HG03521 (cell line): ENCODE measurements at regions not wholly inside any gene's neighbourhood (a gene's known extent, or its start where the extent isn't known, plus 50 kb on each side); places are given as distances from the start of the nearest gene placed in this dataset.

Source experiments
- ATAC-seq: cut with Tn5 transposase; IDR thresholded peaks from one replicate; pipeline ENCODE4 v1.9.1; 2021; ENCODE audit warnings: mild to moderate bottlenecking, moderate library complexity; ENCODE audit not compliant: unreplicated experiment

DNA sequence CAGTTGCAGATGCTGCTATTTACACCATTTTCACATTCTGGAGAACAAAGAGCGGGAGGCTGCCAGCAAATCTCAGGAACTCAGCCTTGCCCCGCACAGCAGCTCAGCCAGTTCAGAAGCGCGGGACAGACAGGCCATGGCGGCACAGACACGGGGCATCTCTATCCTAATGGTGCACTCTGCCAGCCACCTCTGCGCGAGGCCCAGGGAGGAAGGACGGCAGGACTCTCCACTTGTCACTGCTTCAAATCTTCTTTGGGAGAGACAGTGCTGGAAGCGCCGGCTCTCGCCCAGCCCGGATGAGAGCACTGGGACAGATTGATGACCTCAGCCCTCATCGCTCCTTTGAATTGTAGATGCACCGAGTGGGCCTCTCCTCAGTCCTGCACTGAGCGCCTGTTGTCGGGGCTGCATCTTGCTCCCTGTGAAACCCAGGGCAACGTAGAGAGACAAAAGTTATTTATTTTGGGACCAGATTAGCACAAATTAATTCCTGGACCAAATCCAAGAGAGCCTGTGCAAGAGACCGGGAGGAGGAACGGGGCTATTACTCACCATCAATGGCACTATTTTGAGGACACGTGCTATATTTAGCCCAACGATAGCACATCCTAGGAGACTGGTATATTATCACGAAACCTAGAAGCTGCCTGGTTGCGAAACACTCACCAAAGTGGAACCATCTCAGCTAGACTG, 211.4 kb upstream of the SMIM21 start:
- ATAC-seq, result no peak

DNA sequence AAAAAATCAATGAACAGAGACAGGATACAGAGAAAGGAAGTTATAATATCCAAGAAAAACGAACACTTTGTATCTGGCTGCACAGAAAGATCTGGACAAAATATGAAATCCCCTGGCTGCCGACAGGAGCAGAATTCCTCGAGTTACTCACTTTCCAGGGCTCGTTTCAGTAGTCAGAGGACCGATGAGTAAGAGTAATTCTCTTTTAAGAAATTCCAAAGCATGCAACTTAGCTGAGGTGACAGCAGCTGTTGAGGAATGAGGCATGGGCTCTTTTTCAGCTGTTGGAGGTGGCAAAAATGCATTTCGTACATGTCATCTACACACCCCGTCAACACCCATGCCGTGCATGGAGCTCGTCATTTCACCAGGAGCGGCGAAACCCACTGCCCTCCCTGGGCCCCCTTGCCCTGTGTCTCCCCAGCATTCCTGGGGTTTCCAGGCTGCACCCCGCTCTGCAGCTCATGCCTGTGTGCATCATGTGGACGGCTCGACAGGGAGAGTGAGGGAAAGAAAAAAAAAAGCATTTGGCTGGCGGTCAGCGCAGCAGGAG, 210.8 kb upstream of the SMIM21 start:
- no peak for ATAC-seq

DNA sequence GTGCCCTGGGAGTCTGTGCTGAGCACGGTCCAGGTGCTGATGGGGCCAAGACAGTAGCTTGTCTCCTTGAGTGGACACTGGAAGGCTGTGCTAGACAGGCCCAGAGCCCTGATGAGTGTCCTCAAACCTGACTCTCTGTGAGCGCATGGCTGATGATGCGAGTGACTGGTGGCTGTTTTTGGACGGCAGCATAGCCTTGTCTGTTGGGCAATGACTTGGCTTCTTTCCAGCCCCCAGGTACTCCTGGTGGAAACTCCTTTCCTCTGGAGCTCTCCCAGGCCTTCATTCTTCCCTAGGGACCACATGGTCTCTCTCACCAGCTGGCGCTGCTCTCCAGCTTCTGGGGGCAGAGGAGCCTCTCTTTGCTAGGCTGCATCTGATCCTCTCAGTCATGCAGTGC, 207.6 kb upstream of the SMIM21 start:
- no peak for ATAC-seq

DNA sequence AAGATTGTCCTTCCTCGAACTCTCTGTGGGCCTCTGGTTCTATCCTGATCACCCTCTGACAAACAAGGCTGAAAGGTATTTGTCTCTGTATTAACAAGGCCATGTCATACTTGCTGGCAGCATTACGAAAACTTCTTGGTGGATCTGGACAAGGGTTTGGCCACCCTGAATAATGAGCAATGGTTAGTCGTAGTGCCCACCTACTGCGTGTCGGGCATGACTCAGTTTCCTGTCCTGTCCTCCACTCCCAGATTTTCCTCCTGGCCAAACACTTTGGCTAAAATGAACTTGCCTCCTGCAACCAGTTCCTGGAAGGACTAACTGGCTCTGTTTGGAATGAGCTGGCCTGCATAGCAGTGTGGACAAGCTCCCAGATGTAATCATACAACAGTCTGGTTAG, 198.5 kb upstream of the SMIM21 start:
- no peak for ATAC-seq

DNA sequence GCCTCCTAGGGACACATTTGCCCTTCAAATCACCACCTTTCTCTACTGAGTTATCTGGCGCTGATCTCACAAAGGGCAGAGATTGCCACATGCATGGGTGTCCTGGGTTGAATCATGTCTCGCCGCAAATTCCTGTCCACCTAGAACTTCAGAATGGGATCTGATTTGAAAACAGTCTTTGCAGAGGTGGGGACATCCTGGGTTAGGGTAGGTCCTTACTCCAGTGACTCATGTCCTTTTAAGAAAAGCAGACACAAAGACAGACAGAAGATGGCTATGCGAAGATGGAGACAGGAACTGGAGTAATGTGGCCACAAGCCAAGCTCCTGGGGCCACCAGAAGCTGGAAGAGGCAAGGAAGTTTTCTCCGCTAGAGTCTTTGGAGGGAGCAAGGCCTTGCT, 197.4 kb upstream of the SMIM21 start:
- no peak for ATAC-seq

DNA sequence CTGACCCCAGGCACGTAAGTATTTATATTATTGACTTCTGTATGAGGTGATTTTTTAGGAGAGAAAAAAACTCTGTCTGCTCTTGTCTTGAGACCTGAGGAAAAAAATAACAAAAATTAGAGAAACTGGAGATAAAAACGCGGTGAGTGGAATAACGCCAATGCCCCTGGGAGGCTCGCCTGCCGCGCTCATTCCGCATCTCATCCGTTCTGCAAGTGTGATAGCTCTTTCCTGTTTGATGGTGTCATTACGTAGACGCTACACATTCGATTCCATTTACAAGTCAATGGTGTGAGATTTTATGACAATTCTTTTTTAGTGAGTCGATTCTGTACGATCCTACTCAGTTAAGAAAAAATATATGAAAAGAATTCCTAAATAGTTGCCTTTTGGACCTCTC, 194.3 kb upstream of the SMIM21 start:
- no peak for ATAC-seq

DNA sequence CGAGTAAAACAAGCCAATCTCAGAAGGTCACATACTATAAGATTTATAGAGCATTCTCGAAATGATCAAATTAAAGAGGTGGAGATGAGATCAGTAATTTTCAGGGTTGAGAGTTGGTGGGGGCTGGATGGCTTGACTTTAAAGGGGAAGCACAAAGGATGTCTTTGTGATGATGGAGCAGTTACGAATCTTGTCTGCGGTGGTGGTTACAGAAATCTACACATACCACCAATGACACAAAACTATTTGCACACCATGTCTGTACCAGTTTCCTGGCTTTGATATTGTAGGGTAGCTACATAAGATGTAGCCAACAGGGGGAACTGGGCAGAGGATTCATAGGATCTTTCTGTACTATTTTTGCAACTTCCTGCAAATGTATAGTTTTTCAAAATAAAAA, 190.6 kb upstream of the SMIM21 start:
- ATAC-seq, result no peak

DNA sequence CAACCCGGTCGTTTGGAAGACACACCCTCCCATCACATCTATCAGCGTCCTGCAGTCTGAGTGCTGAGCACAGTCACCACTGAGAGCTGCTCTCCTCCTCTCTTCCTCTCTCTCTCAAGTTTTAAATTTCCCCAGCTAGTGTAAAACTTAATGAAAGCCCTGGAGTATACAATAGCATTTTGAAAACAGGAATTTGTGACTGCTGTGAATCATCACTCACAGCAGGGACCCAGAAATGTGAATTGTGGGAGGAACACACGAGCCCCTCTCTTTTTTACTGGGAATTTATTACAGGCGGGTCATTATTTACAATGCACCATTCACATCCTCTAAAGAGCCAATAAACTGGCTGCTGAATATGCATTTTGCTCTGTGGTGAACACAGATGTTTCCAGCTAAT, 185.0 kb upstream of the SMIM21 start:
- no peak for ATAC-seq

DNA sequence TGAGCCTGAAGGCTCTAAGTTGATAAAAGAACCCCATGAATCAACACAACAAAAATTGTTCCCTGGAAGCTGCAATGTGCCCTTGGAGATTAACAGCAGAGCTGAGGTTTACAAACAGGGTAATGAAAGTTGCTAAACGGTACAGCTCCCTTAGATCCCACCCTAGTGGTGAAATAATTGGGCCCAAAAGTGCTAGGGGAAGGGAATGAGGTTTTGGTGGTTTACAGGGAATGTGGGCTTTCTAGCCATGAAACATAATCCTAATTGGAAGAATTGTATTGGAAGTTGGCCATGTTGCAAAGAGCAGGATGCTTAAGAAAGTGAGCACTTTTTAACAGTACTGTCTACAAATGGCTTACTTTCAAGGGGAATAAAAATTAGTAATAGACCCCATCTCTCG, 180.2 kb upstream of the SMIM21 start:
- ATAC-seq, result no peak

DNA sequence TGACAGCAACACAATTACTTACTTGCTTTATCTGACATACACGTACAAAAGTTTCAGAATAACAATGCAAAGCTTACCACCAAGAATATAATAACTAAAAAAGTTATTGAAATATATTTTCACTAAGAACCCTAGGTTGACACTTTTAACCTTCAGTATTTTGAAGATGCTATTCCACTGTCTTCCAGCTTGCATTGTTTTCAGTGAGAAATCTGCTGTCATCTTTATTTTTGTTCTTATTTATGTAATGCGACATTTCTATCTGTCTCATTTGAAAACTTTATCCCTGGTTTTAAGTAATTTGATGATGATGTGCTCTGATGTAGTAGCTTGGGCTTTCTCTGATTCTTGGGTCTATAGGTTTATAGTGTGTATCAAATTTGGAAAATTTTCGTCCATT, 165.0 kb upstream of the SMIM21 start:
- ATAC-seq, result no peak

DNA sequence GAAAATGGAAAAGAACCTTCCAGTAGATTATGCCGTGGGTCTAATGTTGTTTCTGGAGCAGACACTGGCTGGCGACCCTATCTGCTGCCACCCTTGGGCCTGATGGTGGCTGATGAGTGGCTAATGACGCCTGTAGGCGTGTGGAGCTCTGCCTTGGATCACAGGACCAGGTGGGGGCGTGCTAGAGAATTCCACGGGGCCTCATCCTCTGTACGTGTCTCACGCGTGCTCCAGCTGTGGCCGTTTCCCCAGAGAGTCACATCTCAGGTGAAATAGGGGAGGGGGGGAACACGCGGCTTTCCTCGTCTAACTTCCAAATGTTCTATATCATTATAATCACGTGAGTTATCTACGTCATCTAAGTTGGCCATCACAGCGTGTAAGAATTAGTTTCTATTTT, 160.9 kb upstream of the SMIM21 start:
- ATAC-seq, result no peak

DNA sequence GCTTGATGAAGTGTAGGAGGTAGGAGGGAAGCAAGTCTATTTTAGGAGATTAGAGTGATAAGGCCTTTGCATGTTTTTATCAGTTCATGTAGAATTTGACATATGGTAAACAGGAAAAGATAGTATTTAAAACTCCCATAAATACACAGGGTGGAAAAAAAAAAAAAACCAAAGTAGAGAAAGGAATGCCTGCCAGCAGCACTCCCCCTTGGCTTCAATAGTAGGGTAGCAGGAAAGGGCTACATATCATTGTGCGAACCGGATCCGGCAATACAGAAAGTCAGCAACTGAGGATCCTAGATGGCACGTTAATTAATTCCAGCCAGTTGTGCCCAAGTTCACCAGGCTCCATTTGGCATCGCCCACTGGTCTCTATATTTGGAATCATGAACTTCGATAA, 159.6 kb upstream of the SMIM21 start:
- no peak for ATAC-seq

DNA sequence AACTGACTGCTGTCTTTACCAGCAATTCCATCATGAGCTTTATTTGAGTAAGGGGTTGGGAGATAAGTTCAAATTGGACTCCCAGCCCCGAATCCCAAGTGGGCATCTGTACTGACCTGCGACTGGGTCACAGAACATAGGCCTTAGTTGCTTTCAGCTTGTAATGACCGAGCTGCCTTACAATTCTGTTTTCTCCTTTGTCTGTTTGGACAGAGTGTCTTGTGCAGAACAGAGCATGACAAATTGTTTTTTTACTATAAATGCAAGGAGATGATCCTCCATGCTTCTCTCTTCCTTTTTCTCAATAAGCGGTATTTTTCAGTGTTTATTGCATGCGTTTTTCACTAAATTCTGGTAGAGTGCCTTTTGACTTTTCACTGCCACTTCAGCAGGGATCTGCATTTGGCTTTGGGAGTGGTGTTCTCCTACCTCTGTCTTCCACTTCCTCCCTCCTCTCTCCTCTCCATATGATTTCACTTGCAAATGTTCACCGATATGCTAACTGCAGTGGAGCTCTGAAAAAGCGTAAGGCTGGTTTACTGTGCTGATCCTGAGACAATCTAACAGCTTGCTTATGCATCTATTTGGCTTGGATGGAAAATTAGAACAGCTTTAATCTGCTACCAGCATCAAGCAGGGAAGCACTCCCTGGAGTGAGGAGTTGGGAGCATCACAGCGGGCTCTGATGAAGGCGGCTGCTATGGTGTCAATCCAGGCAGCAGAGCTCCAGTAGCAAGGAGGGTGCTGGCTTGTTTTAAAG, 158.8 kb upstream of the SMIM21 start:
- no peak for ATAC-seq

DNA sequence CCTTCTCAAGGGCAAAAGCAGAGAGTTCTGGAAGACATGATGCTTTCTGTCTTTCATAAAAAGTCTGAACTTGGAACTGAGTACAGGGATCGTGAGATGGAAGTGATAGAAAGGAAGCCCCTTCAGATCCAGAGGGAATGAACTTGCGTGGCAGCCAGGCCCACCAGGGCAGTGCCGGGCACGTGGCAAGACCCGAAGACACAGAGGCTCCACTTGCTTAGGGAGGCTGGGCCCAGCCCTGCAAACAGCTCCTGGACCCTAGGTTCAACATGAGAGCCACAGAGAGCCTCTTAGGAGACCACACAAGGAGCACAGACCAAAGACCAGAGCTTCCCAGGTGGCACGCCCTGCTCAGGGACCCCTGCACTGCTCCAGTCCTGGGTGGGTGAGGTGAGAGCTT, 155.4 kb upstream of the SMIM21 start:
- no peak for ATAC-seq

DNA sequence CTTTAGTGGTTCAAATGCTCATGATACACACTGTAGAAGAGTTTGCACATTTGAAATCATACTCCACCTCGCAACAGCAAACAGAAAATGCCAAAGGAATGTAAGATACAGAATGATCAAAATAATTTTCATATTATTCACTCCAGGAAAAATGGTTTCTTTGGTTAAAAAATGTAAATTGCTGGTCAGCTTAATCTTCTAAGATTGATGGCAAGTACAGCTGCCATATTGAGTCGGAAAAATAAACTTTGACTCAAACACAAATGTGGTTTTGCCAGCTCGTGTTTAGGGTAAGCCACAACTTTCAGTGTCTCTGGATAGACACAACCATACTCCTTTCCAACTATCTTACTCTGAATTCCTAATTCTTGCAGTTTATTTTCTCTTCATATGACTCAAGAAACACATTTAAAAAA, 154.9 kb upstream of the SMIM21 start:
- no peak for ATAC-seq

DNA sequence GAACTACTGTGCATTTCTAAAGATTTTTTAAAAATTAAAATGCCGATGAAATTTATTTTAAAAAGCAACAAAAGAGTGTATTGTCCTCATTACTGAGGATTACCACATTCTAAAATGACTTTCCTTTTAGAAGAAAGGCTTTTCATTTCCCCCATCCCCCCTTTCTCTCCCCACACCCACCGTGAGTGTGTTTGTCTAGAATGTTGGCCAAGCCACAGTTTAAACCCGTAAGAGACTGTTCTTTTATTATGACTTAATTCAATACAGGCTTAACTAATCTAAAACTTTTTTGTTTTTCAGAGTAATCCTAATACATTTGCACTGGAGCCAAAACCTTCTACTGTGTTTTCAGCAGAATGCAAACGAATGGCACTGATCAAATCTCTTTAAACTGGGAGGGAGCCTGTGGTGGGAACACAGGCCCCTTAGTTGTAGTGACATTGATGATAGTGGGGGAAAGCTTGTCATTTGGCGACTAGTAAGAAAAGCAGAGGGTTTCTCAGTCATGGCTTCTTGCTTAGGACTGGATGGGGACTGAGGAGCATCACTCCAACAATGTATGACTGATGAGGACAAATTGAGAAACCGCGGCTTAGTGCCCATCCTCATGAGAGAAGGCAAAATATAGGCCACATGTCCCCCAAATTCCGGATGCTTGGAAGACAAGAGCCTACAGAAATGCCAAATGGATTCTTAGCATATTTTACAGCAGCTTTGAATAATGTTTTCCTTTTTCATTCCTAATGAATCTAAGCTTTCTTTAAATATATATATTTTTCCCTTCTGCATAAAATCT, 154.0 kb upstream of the SMIM21 start:
- no peak for ATAC-seq

DNA sequence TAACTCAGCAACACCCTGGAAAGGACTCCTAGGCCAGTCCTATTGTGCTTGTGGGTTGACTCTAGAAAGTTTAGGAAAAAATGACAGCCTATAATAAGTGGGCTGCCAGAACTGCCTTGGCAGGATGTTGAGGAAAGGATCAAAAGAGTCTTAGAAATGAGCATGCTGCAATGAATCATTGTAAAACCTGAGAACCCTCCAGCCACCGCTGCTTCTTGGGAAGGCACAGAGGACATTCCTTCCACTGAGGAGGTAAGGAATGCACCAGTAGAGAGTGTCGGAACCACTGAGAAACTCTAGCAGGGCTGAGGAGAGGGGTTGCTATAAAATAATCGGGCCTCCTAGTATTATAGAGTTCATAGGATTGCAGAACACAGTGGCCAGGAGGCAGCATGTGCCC, 146.7 kb upstream of the SMIM21 start:
- ATAC-seq, result no peak

DNA sequence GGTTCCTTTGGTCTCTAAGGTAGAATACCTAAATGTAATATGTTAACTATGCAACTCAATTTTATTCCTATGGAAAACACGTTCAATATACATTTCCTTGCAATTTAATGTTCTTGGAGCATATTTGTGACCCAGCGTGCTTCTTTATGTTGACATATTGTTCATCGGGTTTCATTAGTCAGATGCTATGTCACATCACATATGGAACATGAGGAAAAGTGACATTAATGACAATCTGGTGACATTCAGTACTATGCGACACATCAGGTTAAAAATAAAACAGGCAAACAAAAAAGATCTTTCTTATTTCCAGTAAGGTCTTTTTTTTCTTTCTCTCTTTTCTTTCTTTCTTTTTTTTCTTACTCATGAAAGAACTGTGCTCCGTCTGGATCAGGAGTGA, 135.6 kb upstream of the SMIM21 start:
- ATAC-seq, result no peak

DNA sequence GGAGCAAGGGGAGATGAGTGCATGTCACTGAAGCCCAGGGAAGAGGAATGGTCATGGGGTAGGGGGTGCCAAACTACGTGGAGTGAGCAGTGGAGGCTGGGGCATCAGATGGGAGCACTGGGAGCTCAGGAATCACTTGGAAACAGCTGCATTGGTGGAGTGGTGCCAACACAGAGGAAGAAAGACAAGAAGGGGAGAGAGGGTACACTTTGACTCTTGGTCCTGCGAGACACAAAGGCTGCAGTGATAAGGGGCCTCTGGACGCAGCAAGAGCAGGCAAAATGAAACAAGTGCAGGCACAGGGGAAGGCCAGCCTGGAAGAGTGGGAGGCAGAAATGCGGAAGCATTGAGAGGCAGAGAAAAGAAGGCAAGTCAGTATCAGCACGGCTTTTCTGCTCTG, 134.7 kb upstream of the SMIM21 start:
- ATAC-seq, result no peak

DNA sequence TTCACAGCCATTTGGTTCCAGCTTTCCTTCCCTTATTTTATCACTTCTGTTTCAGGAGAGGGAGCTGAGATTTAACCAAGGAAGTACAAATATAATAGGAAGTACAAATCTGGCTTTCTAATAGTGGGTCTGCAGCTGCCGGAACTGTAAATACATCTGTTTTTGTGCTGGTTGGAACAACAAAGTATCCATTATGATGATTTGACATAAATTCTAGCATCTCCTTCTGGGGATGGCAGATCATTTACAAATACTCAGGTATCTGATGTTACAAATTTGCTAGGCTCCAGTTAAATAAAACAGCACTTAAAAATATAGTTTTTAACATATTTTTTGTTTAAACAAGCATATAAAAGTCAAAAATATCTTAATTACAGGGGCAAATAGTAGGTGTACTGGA, 131.3 kb upstream of the SMIM21 start:
- no peak for ATAC-seq

DNA sequence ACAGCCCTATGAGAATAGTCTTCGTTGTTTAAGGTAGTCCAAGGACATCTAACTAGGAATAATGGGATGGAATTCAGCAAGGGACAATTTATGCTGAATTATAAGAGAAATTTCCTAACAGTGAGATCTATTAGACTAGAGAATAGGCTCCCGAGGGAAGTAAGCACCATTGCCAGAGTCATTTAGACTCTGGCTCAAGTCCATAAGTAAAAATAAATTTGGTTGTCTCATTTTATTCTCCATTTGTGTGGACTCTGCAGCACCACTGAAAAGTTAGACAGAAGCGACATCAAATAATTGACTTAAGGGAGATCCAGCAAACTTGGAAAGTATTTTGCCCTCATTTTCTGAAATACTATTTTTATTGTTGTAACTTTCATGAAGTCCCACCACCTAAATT, 129.3 kb upstream of the SMIM21 start:
- ATAC-seq, result no peak
